GM18517 (cell line): ENCODE measurements at regions not wholly inside any gene's neighbourhood (a gene's known extent, or its start where the extent isn't known, plus 50 kb on each side); places are given as distances from the start of the nearest gene placed in this dataset.
"Not testable (repeated sequence)": the region's sequence is repeated elsewhere in the genome, so short reads cannot be mapped to it uniquely, and the experiment has no call there.

ENCODE experiments used
- ATAC-seq: cut with Tn5 transposase; IDR thresholded peaks from one replicate; pipeline ENCODE4 v1.9.1; 2021; ENCODE audit warnings: mild to moderate bottlenecking, moderate library complexity; ENCODE audit not compliant: unreplicated experiment

DNA sequence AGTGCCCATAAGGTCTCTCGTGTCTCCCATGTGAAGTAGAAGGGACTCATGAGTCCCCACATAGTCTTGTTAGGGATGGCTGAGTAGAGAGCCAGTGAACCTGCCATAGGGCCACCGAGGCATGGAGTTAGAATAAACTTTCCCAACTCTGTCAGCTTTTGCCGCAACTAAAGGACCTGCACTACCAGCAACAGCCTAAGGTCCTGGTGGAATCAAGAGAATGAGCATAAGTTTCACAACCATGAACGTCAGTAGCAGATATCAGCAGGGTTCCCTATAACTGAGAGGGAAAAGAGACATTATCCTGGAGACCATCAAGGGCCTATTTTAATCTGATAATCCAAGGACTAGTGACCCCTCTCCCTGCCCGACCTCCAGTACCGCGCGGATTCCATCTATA is 60.3 kb upstream of the FNDC3B start:
- ATAC-seq: no peak

DNA sequence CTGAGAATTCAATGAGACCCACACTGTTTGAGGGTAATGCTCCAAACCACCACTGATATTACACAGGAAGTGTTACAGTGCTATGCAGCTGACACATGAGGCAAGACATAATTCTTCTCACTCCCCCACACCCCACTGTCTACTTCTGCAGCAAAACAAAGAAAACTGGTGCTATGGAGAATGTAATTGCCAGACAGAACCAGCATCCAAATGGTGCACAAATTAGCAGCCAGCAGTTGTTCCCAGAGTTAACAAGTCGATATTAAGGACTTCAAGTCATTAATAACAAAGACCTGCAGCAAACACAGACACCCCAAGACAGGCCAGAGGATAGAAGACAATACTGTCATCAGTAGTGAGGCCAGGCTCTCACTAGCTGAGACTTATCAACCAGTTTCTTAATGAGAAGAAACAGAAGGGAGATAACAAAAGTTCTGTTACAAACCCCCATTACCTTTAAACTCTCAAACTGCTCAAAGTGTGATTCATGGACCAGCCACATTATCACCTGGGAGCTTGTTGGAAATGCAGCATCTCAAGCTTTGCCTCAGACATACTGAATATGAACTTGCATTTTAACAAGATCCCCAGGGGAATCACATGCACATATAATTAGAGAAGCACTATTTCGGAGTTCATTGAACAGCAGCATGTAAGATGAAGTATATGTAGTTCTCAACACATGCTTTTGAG is 58.7 kb upstream of the FNDC3B start:
- no peak for ATAC-seq

DNA sequence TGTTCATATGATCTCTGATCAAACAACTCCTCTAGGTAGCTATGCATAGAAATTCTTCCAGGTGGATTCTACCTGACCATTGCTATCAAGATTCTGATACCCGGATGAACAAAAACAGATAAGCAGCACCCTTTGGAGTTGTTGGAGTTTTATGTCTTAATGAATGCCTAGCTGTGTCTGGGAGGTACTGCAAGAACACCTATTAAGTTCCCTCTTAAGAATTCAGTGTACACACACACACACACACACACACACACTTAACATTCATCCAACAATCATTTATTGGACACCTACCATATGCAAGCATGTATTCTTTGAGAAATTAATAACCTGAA is 58.1 kb upstream of the FNDC3B start:
- no peak for ATAC-seq

DNA sequence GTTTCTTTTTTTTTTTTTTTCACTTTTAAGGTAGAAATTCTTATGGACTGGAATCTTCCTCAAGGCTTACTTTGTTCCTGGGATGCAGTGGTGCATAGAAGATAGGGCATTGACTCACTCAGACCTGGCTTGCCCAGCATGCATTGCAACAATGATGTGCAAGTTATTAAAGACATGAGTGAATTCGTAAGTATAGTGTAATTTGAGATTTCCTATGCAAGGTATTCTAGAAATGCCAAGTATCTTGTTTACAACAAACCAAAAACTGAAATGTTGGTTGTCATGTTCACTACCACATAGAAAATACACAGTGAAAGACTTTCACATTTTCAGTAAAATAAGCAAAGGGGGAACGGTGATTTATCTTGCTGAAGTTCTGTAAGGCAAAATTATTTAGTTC is 56.5 kb upstream of the FNDC3B start:
- no peak for ATAC-seq

DNA sequence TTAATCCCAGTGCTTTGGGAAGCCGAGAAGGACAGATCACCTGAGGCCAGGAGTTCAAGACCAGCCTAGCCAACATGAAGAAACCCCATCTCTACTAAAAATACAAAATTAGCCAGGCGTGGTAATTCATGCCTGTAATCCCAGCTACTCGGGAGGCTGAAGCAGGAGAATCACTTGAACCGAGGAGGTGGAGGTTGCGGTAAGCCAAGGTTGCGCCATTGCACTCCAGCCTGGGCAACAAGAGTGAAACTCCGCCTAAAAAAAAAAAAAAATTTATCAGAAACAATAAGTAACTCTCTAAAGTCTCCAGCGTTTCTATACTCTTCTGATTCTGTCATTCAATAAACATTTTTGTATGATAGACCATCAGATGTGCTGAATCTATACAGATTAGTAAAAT is 55.7 kb upstream of the FNDC3B start:
- ATAC-seq: not testable (repeated sequence)

DNA sequence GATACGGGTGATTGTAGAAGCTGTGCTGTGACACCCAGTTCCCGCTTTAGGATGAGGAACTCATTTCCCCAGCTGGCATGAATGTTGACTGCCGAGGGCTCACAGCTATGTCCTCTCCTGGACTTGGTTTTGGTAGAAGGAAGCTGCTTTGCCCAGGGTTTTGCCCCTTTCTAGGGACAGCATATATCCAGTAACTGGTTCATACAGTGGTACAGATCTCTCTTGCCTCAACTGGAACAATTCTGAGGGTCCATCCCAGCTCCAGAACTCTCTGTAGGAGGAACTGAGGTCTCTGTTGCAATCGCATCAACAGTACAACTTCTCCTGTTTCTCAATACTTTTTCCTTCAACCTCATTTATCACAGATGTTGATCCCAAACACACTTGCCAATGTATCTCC is 54.5 kb upstream of the FNDC3B start:
- no peak for ATAC-seq

DNA sequence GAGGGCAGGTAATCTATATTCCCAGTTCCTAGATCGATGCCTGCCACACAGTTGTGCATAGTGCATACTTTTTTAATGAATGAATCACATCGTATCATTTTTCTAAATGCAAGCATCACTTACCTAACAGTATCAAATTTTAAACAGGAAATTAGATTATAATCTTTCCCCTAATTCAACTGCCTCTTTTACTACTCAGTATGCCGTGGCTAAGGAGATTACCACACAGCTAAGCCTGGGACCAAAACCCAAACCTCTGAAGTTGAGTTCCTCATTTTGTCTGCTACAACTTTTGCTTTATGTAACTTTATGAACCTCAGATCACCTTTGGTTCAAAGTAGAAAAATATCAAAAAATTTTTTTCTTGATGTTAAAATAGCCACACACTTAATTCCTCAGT is 53.2 kb upstream of the FNDC3B start:
- ATAC-seq: no peak

DNA sequence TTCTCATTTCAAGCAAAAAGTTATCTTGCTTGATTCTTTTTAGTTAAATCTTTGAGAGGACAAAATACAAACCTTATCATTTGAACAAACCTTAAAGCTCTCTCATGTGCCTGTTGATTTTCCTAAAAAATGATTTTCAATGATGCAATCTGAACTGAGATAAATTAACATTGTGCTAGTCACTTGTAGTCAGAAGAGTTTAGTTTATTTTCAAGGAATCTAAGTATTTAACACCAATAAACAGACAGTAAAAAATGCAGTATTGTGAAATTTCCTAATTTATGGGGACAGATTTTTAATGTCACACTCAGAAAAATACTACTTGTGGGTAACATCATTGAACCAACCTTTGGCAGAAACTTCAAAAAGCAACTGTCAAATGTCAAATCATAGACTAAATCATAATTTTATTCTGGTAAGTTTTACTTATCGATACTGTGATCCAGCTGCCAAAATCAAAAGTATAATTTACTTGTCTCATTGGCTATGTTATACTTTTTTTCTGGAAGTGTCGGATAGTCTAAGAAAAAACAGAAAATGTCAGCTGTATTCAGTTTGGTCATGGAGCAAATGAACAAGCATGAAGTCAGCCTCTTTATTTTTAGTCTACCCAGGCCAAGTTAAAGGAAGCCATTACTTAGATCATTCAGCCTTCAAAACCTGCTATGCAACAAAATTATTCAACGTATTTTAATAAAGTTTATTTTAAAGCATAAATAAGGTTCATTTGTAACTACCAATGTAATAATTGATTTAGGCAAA is 52.4 kb upstream of the FNDC3B start:
- no peak for ATAC-seq
